GM12872 (cell line): ENCODE measurements at regions not wholly inside any gene's neighbourhood (a gene's known extent, or its start where the extent isn't known, plus 50 kb on each side); places are given as distances from the start of the nearest gene placed in this dataset.

Source experiments
- TF ChIP-seq, protein P1 (sequence below): IDR thresholded peaks from 3 replicates; pipeline ENCODE4 v1.5.1; 2011; ENCODE audit warnings: low read depth, mild to moderate bottlenecking, low read length, moderate library complexity; ENCODE audit not compliant: insufficient read depth

DNA sequence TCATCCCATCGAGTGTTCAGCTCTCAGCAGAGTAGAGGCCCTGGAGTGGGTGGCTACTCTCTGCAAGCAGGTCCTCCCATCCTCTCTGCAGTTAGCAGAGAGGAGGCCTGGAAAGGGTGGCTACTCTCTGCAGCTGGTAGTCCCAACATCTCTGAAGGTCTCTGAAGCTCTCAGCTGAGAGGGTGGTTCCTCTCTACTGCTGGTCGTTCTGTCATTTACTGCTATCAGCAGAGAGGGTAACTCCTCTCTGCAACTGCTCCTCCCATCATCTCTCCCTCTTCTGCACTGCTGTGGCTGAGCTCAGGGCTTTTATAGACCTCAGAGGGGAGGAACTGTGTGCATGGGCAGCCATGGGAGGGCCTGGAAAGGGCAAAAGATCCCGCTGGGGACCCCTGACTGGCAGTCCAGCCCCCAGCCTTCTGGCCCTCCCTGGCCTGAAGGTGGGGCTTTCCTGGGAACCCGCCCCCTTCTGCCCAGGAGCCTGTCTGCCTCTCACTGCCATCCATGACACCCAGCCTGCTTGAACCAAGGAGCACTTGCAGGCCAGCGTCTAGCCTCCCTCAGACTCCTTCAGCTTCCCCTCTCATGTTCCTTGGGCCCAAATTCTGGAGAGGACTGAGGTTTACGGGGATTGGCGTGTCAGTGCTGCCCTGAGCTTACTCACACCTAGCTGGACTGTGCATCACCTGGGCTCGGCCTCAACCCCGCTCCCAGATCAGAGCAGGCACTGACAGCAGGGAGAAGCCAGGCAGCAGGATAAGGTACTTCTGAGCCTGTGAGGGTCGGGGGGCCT lies 898.3 kb upstream of the NEGR1 start:
- TF ChIP-seq, protein P1, sequence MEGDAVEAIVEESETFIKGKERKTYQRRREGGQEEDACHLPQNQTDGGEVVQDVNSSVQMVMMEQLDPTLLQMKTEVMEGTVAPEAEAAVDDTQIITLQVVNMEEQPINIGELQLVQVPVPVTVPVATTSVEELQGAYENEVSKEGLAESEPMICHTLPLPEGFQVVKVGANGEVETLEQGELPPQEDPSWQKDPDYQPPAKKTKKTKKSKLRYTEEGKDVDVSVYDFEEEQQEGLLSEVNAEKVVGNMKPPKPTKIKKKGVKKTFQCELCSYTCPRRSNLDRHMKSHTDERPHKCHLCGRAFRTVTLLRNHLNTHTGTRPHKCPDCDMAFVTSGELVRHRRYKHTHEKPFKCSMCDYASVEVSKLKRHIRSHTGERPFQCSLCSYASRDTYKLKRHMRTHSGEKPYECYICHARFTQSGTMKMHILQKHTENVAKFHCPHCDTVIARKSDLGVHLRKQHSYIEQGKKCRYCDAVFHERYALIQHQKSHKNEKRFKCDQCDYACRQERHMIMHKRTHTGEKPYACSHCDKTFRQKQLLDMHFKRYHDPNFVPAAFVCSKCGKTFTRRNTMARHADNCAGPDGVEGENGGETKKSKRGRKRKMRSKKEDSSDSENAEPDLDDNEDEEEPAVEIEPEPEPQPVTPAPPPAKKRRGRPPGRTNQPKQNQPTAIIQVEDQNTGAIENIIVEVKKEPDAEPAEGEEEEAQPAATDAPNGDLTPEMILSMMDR, result no peak

DNA sequence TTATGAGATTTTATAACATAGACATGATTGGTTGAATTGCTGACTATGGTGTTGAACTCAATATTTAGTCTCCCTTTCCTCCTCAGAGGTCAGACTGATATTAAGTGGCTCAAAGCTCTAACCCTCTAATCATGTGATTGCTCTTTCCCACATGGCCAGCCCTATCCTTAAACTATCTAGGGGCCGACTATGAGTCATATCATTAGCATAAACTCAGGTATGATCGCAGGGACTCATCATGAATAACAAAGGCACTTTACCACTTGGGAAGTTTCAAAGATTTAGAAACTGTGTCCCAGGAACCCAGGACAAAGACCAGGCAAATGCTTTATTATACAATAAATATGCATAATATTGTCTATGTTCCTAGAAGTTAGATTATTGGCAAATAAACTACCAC lies 894.6 kb upstream of the NEGR1 start:
- TF ChIP-seq, protein P1, result no peak

DNA sequence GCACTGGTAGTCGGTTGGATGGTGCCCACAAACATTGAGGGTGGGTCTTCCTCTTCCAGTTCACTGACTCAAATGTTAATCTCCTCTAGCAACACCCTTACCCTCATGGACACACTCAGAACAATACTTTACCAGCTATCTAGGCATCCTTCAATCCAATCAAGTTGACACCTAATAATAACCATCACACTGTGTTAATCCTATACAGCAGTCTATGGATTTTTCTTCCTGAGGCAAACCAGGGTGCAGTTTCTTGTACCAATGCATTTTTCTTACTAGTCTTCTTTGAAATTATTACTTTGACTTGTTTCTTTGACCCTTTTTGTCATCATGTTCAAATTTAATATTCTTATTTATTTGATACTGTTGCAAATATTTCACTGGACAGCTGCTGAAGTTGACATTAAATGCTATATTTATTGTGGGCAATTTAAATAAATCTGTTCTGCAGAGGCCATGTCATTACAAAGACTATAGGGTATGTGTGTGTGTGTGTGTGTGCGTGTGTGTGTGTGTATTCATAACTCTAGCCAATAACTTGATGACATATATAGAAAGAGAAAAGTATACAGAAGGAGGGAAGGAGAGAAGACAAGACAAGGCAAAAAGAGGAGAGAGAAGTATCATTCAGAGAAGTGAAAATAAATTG lies 884.8 kb upstream of the NEGR1 start:
- TF ChIP-seq, protein P1, result no peak

DNA sequence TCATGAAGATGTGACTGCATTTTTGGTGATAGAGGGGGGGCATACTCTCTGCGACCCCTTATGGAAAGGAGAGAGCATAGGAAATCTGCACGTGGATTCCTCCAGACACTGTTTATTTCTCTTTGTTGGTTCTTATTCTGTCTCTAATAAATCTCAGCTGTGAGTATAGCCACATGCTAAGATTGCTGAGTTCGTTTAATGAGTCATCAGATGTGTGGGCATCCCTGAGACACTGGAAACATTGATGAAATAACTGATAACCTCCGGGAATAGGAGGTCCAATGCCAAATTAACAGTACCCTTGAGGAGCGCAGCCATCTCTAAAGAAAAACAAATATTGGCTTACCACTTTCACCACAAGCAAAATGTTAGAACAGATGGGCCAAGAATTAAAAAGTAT lies 880.2 kb upstream of the NEGR1 start:
- TF ChIP-seq, protein P1, result no peak

DNA sequence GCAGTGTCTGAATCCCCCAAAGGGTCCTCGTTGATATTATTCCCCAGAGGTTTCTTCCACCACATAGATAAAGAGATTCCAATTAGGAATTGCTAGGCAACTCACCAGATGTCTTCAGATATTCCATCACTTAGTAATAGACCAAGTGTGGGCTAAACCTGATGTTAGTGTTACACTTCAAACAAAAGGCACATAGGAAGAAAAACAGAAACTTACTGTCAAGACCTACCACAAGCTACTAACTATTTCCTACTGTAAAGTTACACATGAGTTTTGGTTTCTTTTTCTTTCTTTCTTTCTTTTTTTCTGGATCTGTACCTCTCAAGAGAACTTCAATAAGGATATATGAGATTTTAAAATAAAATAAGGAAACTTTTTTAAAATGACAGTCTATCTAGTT lies 879.1 kb upstream of the NEGR1 start:
- TF ChIP-seq, protein P1, result no peak

DNA sequence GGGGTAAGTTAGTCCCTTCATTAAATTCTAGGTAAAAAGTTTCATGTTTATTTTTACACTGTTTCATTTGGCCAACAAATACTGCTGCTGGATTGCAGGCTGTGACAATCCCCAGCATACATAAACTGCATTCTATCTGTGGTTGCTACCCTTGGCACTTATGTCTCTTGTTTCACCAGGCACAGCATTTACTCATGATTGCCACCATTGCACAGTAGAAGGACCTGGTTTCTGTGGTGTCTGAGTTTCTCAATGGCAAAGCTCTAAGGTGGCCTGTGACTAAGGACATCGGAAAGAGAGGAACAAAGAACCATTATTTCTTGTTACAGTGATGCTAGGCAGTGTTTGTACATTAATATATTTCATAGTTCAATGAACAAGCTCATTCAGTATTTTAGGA lies 878.4 kb upstream of the NEGR1 start:
- TF ChIP-seq, protein P1, result no peak

DNA sequence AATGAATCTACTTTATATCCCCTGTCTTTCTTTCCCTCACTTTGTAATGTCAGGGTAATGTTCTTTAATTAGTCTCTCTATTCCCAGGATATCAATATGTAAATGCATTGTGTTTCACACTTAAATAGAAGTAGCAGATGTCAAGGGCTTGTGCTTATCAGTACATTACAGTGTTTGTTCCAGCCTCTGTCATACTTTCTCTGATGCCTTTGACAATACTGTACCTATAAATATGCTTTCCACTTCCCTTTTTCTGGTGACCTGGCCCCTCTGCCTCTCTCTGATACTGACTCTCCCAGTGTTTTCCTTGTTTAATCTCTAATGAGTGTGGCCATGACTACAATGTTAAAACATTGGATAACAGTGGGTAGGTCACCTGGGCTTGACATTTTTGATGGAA lies 862.0 kb upstream of the NEGR1 start:
- TF ChIP-seq, protein P1, result no peak
